Bronchial epithelial cell (primary cell): ENCODE measurements at regions not wholly inside any gene's neighbourhood (a gene's known extent, or its start where the extent isn't known, plus 50 kb on each side); places are given as distances from the start of the nearest gene placed in this dataset.

Experiments
- DNase-seq: peaks from one replicate; pipeline ENCODE4 v3.0.0-alpha.2; 2010; ENCODE audit warnings: low read depth
- FAIRE-seq: peaks from 2 replicates; lab custom pipeline; 2011; peaks lifted over from hg19 to GRCh38; lab: Jason Lieb, UNC
- H3K27me3 ChIP-seq: 2 replicates; pipeline ENCODE4 v1.5.1; 2011; ENCODE audit warnings: low read length; ENCODE audit not compliant: control insufficient read depth, insufficient read depth
- H3K36me3 ChIP-seq: 2 replicates; pipeline ENCODE4 v1.5.1; 2011; ENCODE audit warnings: low read length; ENCODE audit not compliant: control insufficient read depth, insufficient read depth
- H3K4me3 ChIP-seq: 2 replicates; pipeline ENCODE4 v1.5.1; 2011; ENCODE audit warnings: mild to moderate bottlenecking, low read depth, low read length, control low read depth
- CTCF ChIP-seq: IDR thresholded peaks from 2 replicates; pipeline ENCODE4 v1.5.1; 2011; ENCODE audit warnings: mild to moderate bottlenecking, moderate library complexity, low read length, control low read depth, inconsistent platforms; ENCODE audit not compliant: insufficient read depth, severe bottlenecking

- TF ChIP-seq CTCF, result no peak
- no peaks in the 10 kb centered on the region for H3K36me3 ChIP-seq
- no peak for FAIRE-seq
Measured at GRCh38 chr1:163970151-163970550, 588.8 kb upstream of the PBX1 start.

GRCh38 chr1:163970699-163971098 lies 588.3 kb upstream of the PBX1 start:
- Histone ChIP-seq H3K4me3 (no peak overlapping the region), H3K36me3 (no peaks in the 10 kb centered on the region), H3K27me3 (no peaks in the 10 kb centered on the region)
- DNase-seq, result no peak
- TF ChIP-seq CTCF, result no peak
- no peak for FAIRE-seq

More at GRCh38 chr1:163970151-163970550, 588.8 kb upstream of the PBX1 start:
- Histone ChIP-seq H3K4me3 (no peak overlapping the region), H3K27me3 (no peaks in the 10 kb centered on the region)
- DNase-seq, result no peak

GRCh38 chr1:163973586-163973985 lies 585.4 kb upstream of the PBX1 start:
- Histone ChIP-seq H3K27me3 (no peaks in the 10 kb centered on the region), H3K4me3 (no peak overlapping the region), H3K36me3 (no peaks in the 10 kb centered on the region)
- FAIRE-seq (no peak), DNase-seq (no peak)
- no peak for TF ChIP-seq CTCF

- no peak for DNase-seq
Measured at GRCh38 chr1:163974120-163974519, 584.9 kb upstream of the PBX1 start.

GRCh38 chr1:163980394-163980793 lies 578.6 kb upstream of the PBX1 start:
- no peaks in the 10 kb centered on the region for H3K27me3 ChIP-seq
- FAIRE-seq (no peak), DNase-seq (no peak)
- no peak for TF ChIP-seq CTCF
- H3K4me3 ChIP-seq, result no peak overlapping the region
- no peaks in the 10 kb centered on the region for H3K36me3 ChIP-seq

More at GRCh38 chr1:163974120-163974519, 584.9 kb upstream of the PBX1 start:
- H3K27me3 ChIP-seq, result no peaks in the 10 kb centered on the region
- FAIRE-seq, result no peak
- no peak for TF ChIP-seq CTCF
- H3K4me3 ChIP-seq, result no peak overlapping the region
- no peaks in the 10 kb centered on the region for H3K36me3 ChIP-seq

- H3K4me3 ChIP-seq, result no peak overlapping the region
- H3K27me3 ChIP-seq, result no peaks in the 10 kb centered on the region
- TF ChIP-seq CTCF, result no peak
- FAIRE-seq (no peak), DNase-seq (no peak)
- no peaks in the 10 kb centered on the region for H3K36me3 ChIP-seq
Measured at GRCh38 chr1:163981500-163982030, 577.4 kb upstream of the PBX1 start.
